IPS DF 6.9 (cell line): ENCODE measurements at regions not wholly inside any gene's neighbourhood (a gene's known extent, or its start where the extent isn't known, plus 50 kb on each side); places are given as distances from the start of the nearest gene placed in this dataset.
A peak's percentile ranks its signal among the peaks of the same experiment; 100 is the strongest.
"Not testable (repeated sequence)": the region's sequence is repeated elsewhere in the genome, so short reads cannot be mapped to it uniquely, and the experiment has no call there.

Source experiments
- DNase-seq: peaks from one replicate; pipeline ENCODE4 v3.0.0-alpha.2; 2013; ENCODE audit warnings: low read depth, low spot score
- H3K27ac ChIP-seq: one replicate; pipeline ENCODE4 v1.5.1; 2013; ENCODE audit warnings: low read length, control low read depth
- H3K27me3 ChIP-seq: 2 replicates; pipeline ENCODE4 v1.6.1; 2013; ENCODE audit warnings: mild to moderate bottlenecking, low read length; ENCODE audit not compliant: control insufficient read depth, insufficient read depth
- H3K36me3 ChIP-seq: 2 replicates; pipeline ENCODE4 v1.6.1; 2013; ENCODE audit warnings: low read length; ENCODE audit not compliant: control insufficient read depth, insufficient read depth
- H3K4me1 ChIP-seq: 2 replicates; pipeline ENCODE4 v1.6.1; 2013; ENCODE audit warnings: low read length; ENCODE audit not compliant: control insufficient read depth, insufficient read depth
- H3K4me3 ChIP-seq: 2 replicates; pipeline ENCODE4 v1.5.1; 2013; ENCODE audit warnings: mild to moderate bottlenecking, low read length
- H3K9me3 ChIP-seq: 2 replicates; pipeline ENCODE4 v1.6.1; 2013; ENCODE audit warnings: low read length, inconsistent platforms; ENCODE audit not compliant: control insufficient read depth, insufficient read depth
- WGBS: extraction: QIAGEN DNeasy Blood & Tissue Kit; methylation state at CpG from one replicate; pipeline ENCODE4 v1.1.7; 2013; ENCODE audit warnings: mixed read lengths, missing lambda C conversion rate; ENCODE audit not compliant: insufficient read length, insufficient coverage; 5-methylcytosine and 5-hydroxymethylcytosine counted together

DNA sequence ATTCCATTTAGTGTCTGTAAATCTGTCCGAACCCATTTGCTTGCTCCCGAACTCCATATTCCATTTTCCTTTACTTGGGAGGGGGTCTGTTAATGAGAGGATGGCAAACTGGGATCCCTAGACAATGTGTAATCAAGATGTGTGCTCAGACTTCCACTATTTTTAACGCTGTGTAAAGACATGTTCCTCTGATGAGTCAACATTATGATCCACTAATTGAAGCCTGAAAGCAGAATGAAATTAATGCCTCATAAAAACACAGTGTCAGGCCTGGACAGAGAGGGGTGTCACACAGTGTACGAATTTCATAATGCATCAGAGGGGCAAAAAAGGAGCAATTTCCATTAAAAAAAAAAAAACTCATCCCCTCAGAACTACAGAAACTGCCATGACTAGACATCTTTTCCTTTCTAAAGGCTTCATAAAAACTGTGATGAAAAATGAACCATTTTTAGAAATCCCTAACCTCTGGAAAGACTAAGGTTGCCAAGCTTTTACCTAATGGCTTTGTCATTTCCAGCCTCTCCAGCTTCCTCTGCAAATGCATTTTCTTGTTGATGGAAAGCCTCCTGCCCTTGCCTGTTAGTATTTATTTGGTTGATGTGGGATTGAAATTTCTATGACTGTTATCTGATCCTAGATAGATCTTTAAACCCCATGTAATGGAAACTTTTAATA is 209.2 kb upstream of the DCC start:
- Histone ChIP-seq H3K27ac (no peak overlapping the region), H3K4me3 (no peak overlapping the region), H3K9me3 (no peaks in the 10 kb centered on the region), H3K4me1 (no peaks in the 10 kb centered on the region), H3K27me3 (no peaks in the 10 kb centered on the region), H3K36me3 (0 out of 2 replicates have a peak, but pooled peaks cover 3% of the 10 kb centered on the region)
- WGBS, result no CpG with 5 or more reads among the region's 4 CpGs
- DNase-seq, result no peak

DNA sequence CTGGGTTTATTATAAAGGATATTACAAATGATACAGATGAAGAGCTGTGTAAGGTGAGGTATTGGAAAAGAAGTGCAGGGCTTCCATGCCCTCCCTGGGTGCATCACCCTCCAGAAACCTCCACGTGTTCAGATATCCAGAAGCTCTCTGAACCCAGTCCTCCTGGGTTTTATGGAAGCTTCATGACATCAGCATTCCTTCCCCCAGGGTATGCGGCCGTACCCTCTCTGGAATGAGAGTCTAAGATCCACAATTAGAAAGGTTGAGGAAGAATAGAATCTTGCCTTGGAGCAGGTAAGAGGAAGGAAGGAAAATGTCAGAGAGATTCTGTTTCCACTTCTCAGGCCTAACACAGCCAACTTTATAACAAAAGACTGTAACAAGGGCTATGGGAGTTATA is 208.2 kb upstream of the DCC start:
- Histone ChIP-seq H3K27ac (no peak overlapping the region), H3K27me3 (no peaks in the 10 kb centered on the region), H3K4me3 (no peak overlapping the region), H3K36me3 (no peaks in the 10 kb centered on the region), H3K9me3 (no peaks in the 10 kb centered on the region), H3K4me1 (no peaks in the 10 kb centered on the region)
- DNase-seq, result no peak
- no CpG with 5 or more reads among the region's 3 CpGs for WGBS

DNA sequence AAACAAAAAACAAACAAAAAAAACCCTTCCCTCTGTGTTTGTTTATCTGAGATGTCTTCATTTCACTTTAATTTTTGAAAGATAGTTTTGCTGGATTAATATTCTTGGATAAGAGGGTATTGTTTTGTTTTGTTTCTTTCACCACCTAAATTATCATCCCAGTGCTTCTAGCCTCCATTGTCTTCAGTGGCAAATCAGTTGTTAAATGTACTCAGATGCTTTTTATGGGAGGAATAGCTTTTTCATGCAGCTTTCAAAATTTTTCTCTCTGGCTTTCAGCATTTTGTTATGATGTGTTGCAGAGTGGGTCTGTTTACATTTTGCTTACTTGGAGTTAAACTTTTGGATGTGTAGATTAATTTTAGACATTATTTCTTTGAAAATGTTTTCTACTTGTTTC is 203.5 kb upstream of the DCC start:
- no peak for DNase-seq
- no peaks in the 10 kb centered on the region for H3K27me3 ChIP-seq
- H3K4me1 ChIP-seq, result no peaks in the 10 kb centered on the region
- no peaks in the 10 kb centered on the region for H3K36me3 ChIP-seq
- no peak overlapping the region for H3K4me3 ChIP-seq
- no peak overlapping the region for H3K27ac ChIP-seq
- H3K9me3 ChIP-seq, result no peaks in the 10 kb centered on the region

DNA sequence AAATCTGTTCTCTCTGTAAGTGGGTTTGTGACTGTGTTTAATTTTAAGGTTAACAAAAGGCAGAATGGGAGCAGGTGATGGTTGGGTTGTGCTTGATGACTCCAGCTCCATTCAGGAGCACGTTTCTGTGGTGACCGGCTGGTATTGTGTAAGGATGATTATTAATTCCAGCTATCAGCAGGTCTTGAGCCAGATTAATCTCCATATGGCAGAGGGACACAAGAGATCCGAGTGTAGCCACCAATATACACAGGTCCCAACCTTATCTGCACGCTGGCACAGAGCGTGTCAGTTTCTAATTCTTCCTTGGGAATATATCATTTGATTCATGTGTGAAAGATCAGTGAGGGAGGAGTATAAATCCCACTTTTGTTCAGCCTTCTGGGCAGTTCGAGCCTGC is 199.0 kb upstream of the DCC start:
- WGBS, result no CpG with 5 or more reads among the region's 6 CpGs

DNA sequence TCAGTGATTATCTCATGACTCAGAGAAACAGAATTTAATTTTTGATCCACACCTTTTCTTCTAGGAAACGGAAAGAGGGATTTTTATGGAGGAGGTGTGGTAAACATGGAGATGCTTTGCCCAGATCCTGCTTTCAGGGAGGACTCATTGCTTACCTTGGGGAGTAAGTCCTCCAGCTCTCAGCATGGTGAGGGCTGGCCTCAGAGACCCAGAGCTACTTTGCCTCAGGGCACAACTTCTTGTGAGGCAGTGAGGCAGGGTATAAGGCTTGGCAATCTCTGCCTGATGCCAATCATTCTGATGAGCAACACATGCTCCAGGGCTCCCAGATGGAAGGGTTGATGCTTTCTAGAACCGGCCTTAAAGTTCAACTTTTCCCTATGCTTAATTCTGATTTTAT is 189.9 kb upstream of the DCC start:
- no peaks in the 10 kb centered on the region for H3K9me3 ChIP-seq
- H3K27ac ChIP-seq, result no peak overlapping the region
- H3K4me1 ChIP-seq, result no peaks in the 10 kb centered on the region
- H3K4me3 ChIP-seq, result no peak overlapping the region
- no peak for DNase-seq
- H3K27me3 ChIP-seq, result no peaks in the 10 kb centered on the region
- WGBS, result no CpG with 5 or more reads among the region's 2 CpGs
- no peaks in the 10 kb centered on the region for H3K36me3 ChIP-seq

More for the DNA sequence above, 199.0 kb upstream of the DCC start:
- Histone ChIP-seq H3K9me3 (no peaks in the 10 kb centered on the region), H3K4me1 (no peaks in the 10 kb centered on the region), H3K27ac (no peak overlapping the region), H3K27me3 (no peaks in the 10 kb centered on the region), H3K4me3 (no peak overlapping the region), H3K36me3 (no peaks in the 10 kb centered on the region)
- no peak for DNase-seq

DNA sequence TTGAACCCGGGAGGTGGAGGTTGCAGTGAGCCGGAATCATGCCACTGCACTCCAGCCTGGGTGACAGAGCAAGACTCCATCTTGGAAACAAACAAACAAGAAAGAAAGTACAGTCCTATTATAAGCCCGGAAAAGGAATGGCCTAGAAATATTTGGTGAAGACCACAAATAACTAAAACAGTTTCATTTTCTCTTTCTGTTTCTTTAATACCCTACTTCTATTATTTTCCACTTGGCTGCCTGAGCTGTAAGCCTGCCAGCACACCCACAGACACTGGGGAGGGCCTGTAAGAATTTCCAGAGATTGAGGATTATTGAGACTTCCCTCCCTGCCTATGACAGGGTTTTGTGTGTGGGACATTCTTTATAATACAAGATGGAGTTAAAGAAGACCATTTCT is 188.0 kb upstream of the DCC start:
- H3K27me3 ChIP-seq, result no peaks in the 10 kb centered on the region
- H3K4me1 ChIP-seq, result no peaks in the 10 kb centered on the region
- DNase-seq, result no peak
- no peak overlapping the region for H3K27ac ChIP-seq
- no peaks in the 10 kb centered on the region for H3K36me3 ChIP-seq
- H3K9me3 ChIP-seq, result no peaks in the 10 kb centered on the region
- no peak overlapping the region for H3K4me3 ChIP-seq
- WGBS, result no CpG with 5 or more reads among the region's 3 CpGs

DNA sequence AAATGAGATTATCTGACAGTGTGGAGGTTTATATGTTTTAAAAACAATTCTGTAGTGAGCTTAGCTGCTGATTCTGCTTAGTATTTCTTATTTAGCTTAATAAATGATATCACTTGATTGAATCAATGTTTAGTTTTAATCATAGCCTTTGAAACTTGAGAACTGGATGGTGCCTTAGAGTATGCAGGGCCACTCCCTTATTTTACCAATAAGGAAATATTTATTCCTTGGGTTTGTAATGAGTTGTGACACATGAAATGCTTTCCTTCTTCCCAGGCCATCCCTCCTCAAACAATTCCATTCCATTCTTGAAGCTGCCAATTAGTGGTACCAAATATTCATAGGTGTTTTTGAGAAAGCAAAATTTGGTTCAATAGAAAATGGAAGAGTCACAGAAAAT is 183.8 kb upstream of the DCC start:
- H3K4me3 ChIP-seq, result no peak overlapping the region
- no peaks in the 10 kb centered on the region for H3K4me1 ChIP-seq
- H3K27me3 ChIP-seq, result no peaks in the 10 kb centered on the region
- no peak overlapping the region for H3K27ac ChIP-seq
- H3K36me3 ChIP-seq, result no peaks in the 10 kb centered on the region
- no peak for DNase-seq
- H3K9me3 ChIP-seq, result no peaks in the 10 kb centered on the region

DNA sequence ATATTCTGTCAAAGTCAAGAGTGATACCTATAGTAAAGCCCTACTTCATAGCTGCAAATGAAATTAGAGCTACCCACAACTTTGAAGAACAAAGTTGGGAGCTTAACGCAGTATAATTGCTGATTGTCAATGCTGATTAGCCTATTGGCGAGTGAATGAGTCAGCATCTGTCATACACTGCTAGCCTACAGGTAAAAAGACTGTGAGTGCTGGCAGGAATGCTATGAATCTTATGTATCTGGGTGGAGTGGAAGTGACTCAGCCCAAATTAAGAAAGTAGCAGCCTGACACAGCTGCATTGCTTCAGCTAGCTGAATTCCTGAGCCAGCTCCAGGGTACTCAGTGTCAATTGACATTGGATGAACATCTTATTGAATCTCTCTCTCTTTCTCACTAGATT is 179.4 kb upstream of the DCC start:
- no CpG with 5 or more reads among the region's 2 CpGs for WGBS
- H3K9me3 ChIP-seq, result no peaks in the 10 kb centered on the region
- no peaks in the 10 kb centered on the region for H3K4me1 ChIP-seq
- no peak overlapping the region for H3K4me3 ChIP-seq
- H3K36me3 ChIP-seq, result no peaks in the 10 kb centered on the region
- H3K27ac ChIP-seq, result no peak overlapping the region
- peak; percentile 27 for DNase-seq
- H3K27me3 ChIP-seq, result no peaks in the 10 kb centered on the region

DNA sequence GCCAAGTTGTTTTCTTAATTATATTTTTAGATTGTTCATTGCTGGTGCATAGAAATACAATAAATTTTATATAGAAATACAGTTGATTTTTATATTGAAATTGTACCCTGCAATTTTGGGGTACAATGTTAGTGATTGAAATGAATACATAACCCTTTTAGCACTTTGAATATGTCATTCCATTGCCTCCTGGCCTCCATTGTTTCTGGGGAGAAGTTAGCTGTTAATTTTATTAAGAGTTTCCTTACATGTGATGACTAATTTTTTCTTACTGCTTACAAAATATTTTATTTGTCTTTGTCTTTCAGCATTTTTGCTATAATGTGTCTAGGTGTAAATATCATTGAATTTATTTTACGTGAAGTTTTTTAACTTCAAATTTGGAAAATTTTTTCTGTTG is 176.5 kb upstream of the DCC start:
- no CpG with 5 or more reads among the region's 1 CpG for WGBS
- no peaks in the 10 kb centered on the region for H3K4me1 ChIP-seq
- no peak for DNase-seq
- H3K27me3 ChIP-seq, result no peaks in the 10 kb centered on the region
- no peaks in the 10 kb centered on the region for H3K9me3 ChIP-seq
- H3K4me3 ChIP-seq, result no peak overlapping the region
- no peaks in the 10 kb centered on the region for H3K36me3 ChIP-seq
- no peak overlapping the region for H3K27ac ChIP-seq

DNA sequence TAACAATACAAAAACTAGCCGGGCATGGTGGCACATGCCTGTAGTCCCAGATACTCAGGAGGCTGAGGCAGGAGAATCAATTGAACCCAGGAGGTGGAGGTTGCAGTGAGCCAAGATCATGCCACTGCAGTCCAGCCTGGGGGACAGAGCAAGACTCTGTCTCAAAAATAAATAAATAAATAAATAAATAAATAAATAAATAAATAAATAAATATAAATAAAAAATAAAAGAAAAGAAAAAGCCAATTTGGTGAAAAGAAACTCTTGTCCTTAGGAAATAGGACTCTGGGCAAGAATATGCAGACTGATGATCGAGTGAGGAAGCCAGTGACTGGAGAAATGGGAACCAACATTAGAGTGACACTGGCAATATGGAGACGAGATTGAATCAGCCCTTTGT is 171.9 kb upstream of the DCC start:
- H3K27ac ChIP-seq, H3K4me3 ChIP-seq, H3K36me3 ChIP-seq, DNase-seq, H3K27me3 ChIP-seq, H3K9me3 ChIP-seq, H3K4me1 ChIP-seq: not testable (repeated sequence)
- no CpG with 5 or more reads among the region's 3 CpGs for WGBS

DNA sequence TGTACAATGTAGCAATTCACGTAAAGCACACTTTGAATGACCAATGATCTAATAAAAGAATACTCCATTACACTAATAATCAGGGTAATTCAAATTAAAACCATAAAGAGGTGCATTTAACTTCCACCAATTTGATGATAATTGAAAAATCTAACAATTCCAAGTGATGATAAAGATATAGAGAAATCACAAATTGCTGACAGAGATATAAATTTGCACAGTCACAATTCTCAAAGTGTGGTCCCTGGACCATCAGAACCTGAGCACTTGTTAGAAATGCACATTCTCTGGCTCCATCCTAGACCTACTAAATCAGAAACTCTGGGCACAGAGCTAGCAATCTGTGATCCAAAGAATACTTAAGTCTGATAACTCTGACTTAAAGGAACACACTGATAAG is 165.8 kb upstream of the DCC start:
- no peaks in the 10 kb centered on the region for H3K36me3 ChIP-seq
- no peaks in the 10 kb centered on the region for H3K9me3 ChIP-seq
- no peak for DNase-seq
- H3K27ac ChIP-seq, result no peak overlapping the region
- H3K4me3 ChIP-seq, result no peak overlapping the region
- H3K27me3 ChIP-seq, result no peaks in the 10 kb centered on the region
- no peaks in the 10 kb centered on the region for H3K4me1 ChIP-seq
- no CpG with 5 or more reads among the region's 1 CpG for WGBS
